Uterus (tissue), 2 donors: ENCODE measurements at regions not wholly inside any gene's neighbourhood (a gene's known extent, or its start where the extent isn't known, plus 50 kb on each side); places are given as distances from the start of the nearest gene placed in this dataset.

ENCODE experiments used
- POLR2A ChIP-seq, 2 donors: fragments of 450-650 bp; IDR thresholded peaks; one replicate each; pipeline ENCODE4 v1.6.1; 2016; ENCODE audit warnings: antibody characterized with exemption in 2 of 2, mild to moderate bottlenecking in 1 of 2, moderate library complexity in 1 of 2
- TF ChIP-seq, protein P1 (sequence below), 4 experiments: fragments of 200-600 bp in 2 of 4; fragments of 450-650 bp in 2 of 4; sonication (generic) in 2 of 4; IDR thresholded peaks; one replicate each; pipeline ENCODE4 v1.5.1; 2016 to 2019; ENCODE audit warnings: antibody characterized with exemption in 4 of 4, mild to moderate bottlenecking in 2 of 4, moderate library complexity in 1 of 4

DNA sequence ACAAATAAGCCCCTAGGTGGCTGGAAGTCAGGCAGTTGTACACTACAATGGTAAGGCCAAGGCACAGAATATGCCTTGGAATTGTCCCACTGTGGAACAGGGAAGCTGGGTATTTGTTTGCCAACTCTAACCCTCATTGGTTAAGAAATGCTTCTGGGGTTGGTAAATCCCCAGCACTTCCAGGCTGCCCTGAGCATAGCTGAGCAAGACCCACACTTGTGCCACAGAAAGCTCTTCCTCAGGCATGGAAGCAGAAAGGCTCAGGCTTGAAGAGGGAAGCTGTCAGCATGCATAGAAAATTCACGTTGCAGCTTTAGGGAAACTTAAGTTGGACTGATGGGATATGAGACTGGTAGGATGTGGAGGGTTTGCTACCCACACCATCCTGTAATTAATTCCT lies 86.9 kb upstream of the PLCL2 start:
- TF ChIP-seq, protein P1, sequence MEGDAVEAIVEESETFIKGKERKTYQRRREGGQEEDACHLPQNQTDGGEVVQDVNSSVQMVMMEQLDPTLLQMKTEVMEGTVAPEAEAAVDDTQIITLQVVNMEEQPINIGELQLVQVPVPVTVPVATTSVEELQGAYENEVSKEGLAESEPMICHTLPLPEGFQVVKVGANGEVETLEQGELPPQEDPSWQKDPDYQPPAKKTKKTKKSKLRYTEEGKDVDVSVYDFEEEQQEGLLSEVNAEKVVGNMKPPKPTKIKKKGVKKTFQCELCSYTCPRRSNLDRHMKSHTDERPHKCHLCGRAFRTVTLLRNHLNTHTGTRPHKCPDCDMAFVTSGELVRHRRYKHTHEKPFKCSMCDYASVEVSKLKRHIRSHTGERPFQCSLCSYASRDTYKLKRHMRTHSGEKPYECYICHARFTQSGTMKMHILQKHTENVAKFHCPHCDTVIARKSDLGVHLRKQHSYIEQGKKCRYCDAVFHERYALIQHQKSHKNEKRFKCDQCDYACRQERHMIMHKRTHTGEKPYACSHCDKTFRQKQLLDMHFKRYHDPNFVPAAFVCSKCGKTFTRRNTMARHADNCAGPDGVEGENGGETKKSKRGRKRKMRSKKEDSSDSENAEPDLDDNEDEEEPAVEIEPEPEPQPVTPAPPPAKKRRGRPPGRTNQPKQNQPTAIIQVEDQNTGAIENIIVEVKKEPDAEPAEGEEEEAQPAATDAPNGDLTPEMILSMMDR (IDR thresholded peaks at IDR 0.05), result no peak
- TF ChIP-seq POLR2A (IDR thresholded peaks at IDR 0.05), result no peak
